K562 (cell line): ENCODE measurements at regions not wholly inside any gene's neighbourhood (a gene's known extent, or its start where the extent isn't known, plus 50 kb on each side); places are given as distances from the start of the nearest gene placed in this dataset.

Experiments used
- ATAC-seq: fragments of 200-7000 bp; cut with Tn5 transposase; 3 replicates; pipeline ENCODE4 v1.9.1; 2020; ENCODE audit warnings: moderate library complexity
- BruUV-seq: library from RNA; stranded (reverse); fragments of 400-500 nt; replicated peaks from 2 replicates; lab custom pipeline; 2021; lab: Mats Ljungman, UMichigan
- CTCF ChIA-PET: fragments of 300-600 bp; formaldehyde crosslinking; extraction: SDS; loops from one replicate; lab custom pipeline; 2021; ENCODE audit warnings: low intra/inter-chr PET ratio; lab: Yijun Ruan, JAX
- POLR2A ChIA-PET: fragments of 300-600, 350-650 bp; sonication (Branson Sonifier 250); formaldehyde crosslinking; extraction: SDS; loops from one replicate; lab custom pipeline; 2021; ENCODE audit warnings: antibody characterized with exemption, inconsistent platforms; lab: Yijun Ruan, JAX
- DNase-seq, 4 experiments: peaks; one replicate each; pipeline versions ENCODE4 v3.0.0 to v3.0.0-alpha.2; 2011 to 2018; ENCODE audit warnings: low spot score in 3 of 4, mixed read lengths in 3 of 4; ENCODE audit errors: extremely low read depth in 1 of 4
- FAIRE-seq: peaks from 2 replicates; lab custom pipeline; 2011; peaks lifted over from hg19 to GRCh38; lab: Jason Lieb, UNC
- H2AFZ ChIP-seq: 2 replicates; pipeline ENCODE4 v1.6.0; 2011; ENCODE audit warnings: low read depth, low read length, control low read depth, inconsistent platforms
- H3K27ac ChIP-seq: fragments of 200-600 bp; 3 replicates; pipeline ENCODE4 v1.8.0; 2011; ENCODE audit warnings: low read depth, mild to moderate bottlenecking, control low read depth, inconsistent platforms, low read length, moderate library complexity, mixed read lengths; ENCODE audit errors: extremely low read depth
- H3K27me3 ChIP-seq, 2 experiments: fragments of 300-600 bp in 1 of 2; 2 replicates in 1 of 2; 3 replicates in 1 of 2; pipeline versions ENCODE4 v1.6.0 to v1.8.0; 2011; ENCODE audit warnings: inconsistent platforms in 2 of 2, low read length in 2 of 2, mild to moderate bottlenecking in 1 of 2, mixed read lengths in 1 of 2, moderate library complexity in 1 of 2; ENCODE audit not compliant: control insufficient read depth in 2 of 2, insufficient read depth in 2 of 2
- H3K36me3 ChIP-seq: fragments of 300-600 bp; 3 replicates; pipeline ENCODE4 v1.8.0; 2011; ENCODE audit warnings: mild to moderate bottlenecking, low read length, inconsistent platforms; ENCODE audit not compliant: control insufficient read depth, insufficient read depth
- H3K4me1 ChIP-seq, 2 experiments: fragments of 200-600 bp in 1 of 2; replicated peaks in 1 of 2; 2 replicates in 1 of 2; 3 replicates in 1 of 2; pipeline versions ENCODE4 v1.5.1 to v1.8.0; 2011; ENCODE audit warnings: inconsistent platforms in 2 of 2, low read length in 2 of 2, mild to moderate bottlenecking in 1 of 2, mixed read lengths in 1 of 2, moderate library complexity in 1 of 2; ENCODE audit not compliant: control insufficient read depth in 2 of 2, insufficient read depth in 2 of 2
- H3K4me2 ChIP-seq: 2 replicates; pipeline ENCODE4 v1.6.1; 2011; ENCODE audit warnings: low read length, control low read depth, inconsistent platforms, mixed read lengths; ENCODE audit not compliant: insufficient read depth
- H3K4me3 ChIP-seq: fragments of 200-600 bp; sonication (generic), shearing (Covaris generic); 2 replicates; pipeline ENCODE4 v1.5.1; 2016; ENCODE audit warnings: control low read depth, inconsistent platforms
- H3K79me2 ChIP-seq: fragments of 200-600 bp; 3 replicates; pipeline ENCODE4 v1.8.0; 2011; ENCODE audit warnings: low read length, inconsistent platforms; ENCODE audit not compliant: control insufficient read depth, insufficient read depth
- H3K9ac ChIP-seq, 2 experiments: 2 replicates each; pipeline versions ENCODE4 v1.6.0 to v1.6.1; 2011; ENCODE audit warnings: low read depth in 2 of 2, low read length in 2 of 2, control low read depth in 1 of 2, inconsistent platforms in 1 of 2, mild to moderate bottlenecking in 1 of 2, mixed read lengths in 1 of 2; ENCODE audit not compliant: insufficient read depth in 1 of 2
- H3K9me1 ChIP-seq: one replicate; pipeline ENCODE4 v1.6.0; 2011; ENCODE audit warnings: inconsistent platforms, mild to moderate bottlenecking, low read length, moderate library complexity; ENCODE audit not compliant: control insufficient read depth, insufficient read depth
- H3K9me3 ChIP-seq: replicated peaks from 2 replicates; pipeline ENCODE4 v1.5.1; 2011; ENCODE audit warnings: low read depth, low read length, inconsistent platforms; ENCODE audit not compliant: control insufficient read depth, insufficient read depth
- H4K20me1 ChIP-seq: replicated peaks from 2 replicates; pipeline ENCODE4 v1.6.1; 2011; ENCODE audit warnings: low read length, inconsistent platforms, mixed read lengths; ENCODE audit not compliant: control insufficient read depth, insufficient read depth
- GTF2E2 ChIP-seq: fragments of 200-800 bp; sonication (Bioruptor generic); IDR thresholded peaks from 2 replicates; pipeline ENCODE4 v1.6.1; 2016; ENCODE audit warnings: missing genetic modification characterization, missing compliant biosample characterization
- KLF16 ChIP-seq: IDR thresholded peaks from 2 replicates; pipeline ENCODE4 v1.6.1; 2016; ENCODE audit warnings: antibody characterized with exemption
- MXI1 ChIP-seq: IDR thresholded peaks from 2 replicates; pipeline ENCODE4 v1.6.1; 2011; ENCODE audit warnings: low read depth, mild to moderate bottlenecking, improper control_type of control experiment, low read length
- PHB ChIP-seq: fragments of 250-450 bp; sonication (Bioruptor Pico); IDR thresholded peaks from 2 replicates; pipeline ENCODE4 v1.5.0; 2021
- POLR2A ChIP-seq: fragments of 450-650 bp; conservative IDR thresholded peaks from 2 replicates; pipeline ENCODE4 v1.6.1; 2016
- RFX5 ChIP-seq: IDR thresholded peaks from 2 replicates; pipeline ENCODE4 v1.6.1; 2011; ENCODE audit warnings: low read depth, mild to moderate bottlenecking, improper control_type of control experiment, low read length
- WGBS: fragments of 100-300 bp; shearing (Covaris generic); methylation state at CpG from one replicate; pipeline ENCODE4 v1.1.6; 2016; ENCODE audit warnings: low coverage, mixed read lengths; ENCODE audit not compliant: insufficient coverage; ENCODE audit errors: missing lambda C conversion rate; 5-methylcytosine and 5-hydroxymethylcytosine counted together
- in situ Hi-C: fragments of 300-500 bp; cut with MboI; formaldehyde crosslinking; loops from 4 replicates; pipeline ENCODE4 v1.15.0; 2018; ENCODE audit warnings: inconsistent platforms, mixed read lengths
- intact Hi-C: fragments of 100-400 bp; cut with micrococcal nuclease; formaldehyde crosslinking; loops from 2 replicates; pipeline ENCODE4 v1.14.2; 2022
- TF ChIP-seq, protein P1 (sequence below), 2 experiments: fragments of 450-650 bp; IDR thresholded peaks; 2 replicates each; pipeline ENCODE4 v1.6.1; 2016

DNA sequence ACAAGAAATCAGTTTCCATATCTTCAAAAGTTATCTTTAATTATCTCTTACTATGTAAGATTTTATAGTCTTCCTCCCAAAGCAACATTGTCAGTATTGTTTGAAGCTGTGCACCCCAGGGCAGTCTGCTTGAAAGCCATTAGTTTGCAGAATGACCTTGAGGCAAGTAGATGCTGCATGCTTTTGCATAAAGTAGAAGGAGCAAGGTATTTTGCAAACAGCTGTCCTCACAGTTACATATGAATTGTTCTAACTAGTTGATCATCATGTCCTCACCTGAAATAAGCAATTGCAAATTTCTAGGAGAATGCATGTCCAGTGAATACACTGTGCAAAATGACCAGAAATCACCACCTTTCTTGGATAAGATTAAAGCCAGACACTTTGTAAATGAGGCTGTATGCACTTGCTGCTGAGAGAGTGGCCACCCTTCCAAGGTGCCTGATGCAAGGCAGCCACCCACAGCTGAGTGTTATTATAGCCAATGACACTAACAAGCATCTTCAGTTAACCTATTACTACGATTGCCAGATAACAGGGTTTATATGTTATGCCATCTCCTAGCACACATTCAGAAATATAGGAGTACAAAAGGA lies 730.0 kb upstream of the TMEM132C start:
- no peak overlapping the region for H3K9ac ChIP-seq
- ATAC-seq (no peak), DNase-seq (no peak), FAIRE-seq (no peak)
- no peaks in the 10 kb centered on the region for H3K9me1 ChIP-seq
- H3K27ac ChIP-seq: no peak overlapping the region
- no peaks in the 10 kb centered on the region for H3K9me3 ChIP-seq
- POLR2A ChIA-PET: no interaction called here
- H3K27me3 ChIP-seq: no peaks in the 10 kb centered on the region
- intact Hi-C loops: no loop called here
- H4K20me1 ChIP-seq: no peaks in the 10 kb centered on the region
- H2AFZ ChIP-seq: no peak overlapping the region
- H3K4me1 ChIP-seq: no peaks in the 10 kb centered on the region
- no peaks in the 10 kb centered on the region for H3K79me2 ChIP-seq
- H3K4me3 ChIP-seq: no peak overlapping the region
- in situ Hi-C loops: no loop called here
- 5% methylated on average over 1 of the region's 1 CpG for WGBS
- CTCF ChIA-PET: no interaction called here
- H3K4me2 ChIP-seq: no peak overlapping the region
- BruUV-seq: no TSS peak
- no peaks in the 10 kb centered on the region for H3K36me3 ChIP-seq
- TF ChIP-seq MXI1 (no peak), KLF16 (no peak), GTF2E2 (tag) (no peak)
- TF ChIP-seq, protein P1, sequence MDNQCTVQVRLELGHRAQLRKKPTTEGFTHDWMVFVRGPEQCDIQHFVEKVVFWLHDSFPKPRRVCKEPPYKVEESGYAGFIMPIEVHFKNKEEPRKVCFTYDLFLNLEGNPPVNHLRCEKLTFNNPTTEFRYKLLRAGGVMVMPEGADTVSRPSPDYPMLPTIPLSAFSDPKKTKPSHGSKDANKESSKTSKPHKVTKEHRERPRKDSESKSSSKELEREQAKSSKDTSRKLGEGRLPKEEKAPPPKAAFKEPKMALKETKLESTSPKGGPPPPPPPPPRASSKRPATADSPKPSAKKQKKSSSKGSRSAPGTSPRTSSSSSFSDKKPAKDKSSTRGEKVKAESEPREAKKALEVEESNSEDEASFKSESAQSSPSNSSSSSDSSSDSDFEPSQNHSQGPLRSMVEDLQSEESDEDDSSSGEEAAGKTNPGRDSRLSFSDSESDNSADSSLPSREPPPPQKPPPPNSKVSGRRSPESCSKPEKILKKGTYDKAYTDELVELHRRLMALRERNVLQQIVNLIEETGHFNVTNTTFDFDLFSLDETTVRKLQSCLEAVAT (IDR thresholded peaks at IDR 0.05): no peak

DNA sequence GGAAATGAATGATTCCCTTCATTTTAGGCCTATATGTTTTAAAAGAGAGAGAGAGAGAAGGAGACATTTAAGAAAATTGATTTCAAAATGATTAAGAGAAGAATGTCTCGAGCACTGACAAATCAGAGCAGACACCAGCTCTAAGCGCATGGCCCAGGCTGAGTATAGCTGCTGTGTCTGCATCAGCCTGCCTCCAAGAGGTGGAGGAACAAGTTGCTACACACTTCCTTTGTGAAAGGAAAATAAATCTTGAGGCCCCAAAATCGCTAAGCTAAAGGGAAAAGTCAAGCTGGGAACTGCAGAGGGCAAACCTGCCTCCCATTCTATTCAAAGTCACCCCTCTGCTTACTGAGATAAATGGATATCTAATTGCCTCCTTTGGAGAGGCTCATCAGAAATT lies 728.7 kb upstream of the TMEM132C start:
- no peaks in the 10 kb centered on the region for H3K79me2 ChIP-seq
- no peak for FAIRE-seq
- H3K27me3 ChIP-seq: no peaks in the 10 kb centered on the region
- CTCF ChIA-PET: no interaction called here
- H3K9ac ChIP-seq: no peak overlapping the region
- POLR2A ChIA-PET: no interaction called here
- ATAC-seq: no peak
- in situ Hi-C loops (no loop called here), intact Hi-C loops (no loop called here)
- no peak for DNase-seq
- no peak overlapping the region for H3K27ac ChIP-seq
- no peaks in the 10 kb centered on the region for H3K4me1 ChIP-seq
- H3K4me3 ChIP-seq: no peak overlapping the region
- no peaks in the 10 kb centered on the region for H3K36me3 ChIP-seq
- no peaks in the 10 kb centered on the region for H4K20me1 ChIP-seq
- H3K9me3 ChIP-seq: no peaks in the 10 kb centered on the region
- H3K4me2 ChIP-seq: no peak overlapping the region
- H3K9me1 ChIP-seq: no peaks in the 10 kb centered on the region
- H2AFZ ChIP-seq: no peak overlapping the region
- WGBS: 13% methylated on average over 3 of the region's 3 CpGs
- BruUV-seq: no TSS peak
- TF ChIP-seq RFX5: no peak
- TF ChIP-seq PHB (CRISPR knock-in tag): no peak
- no peak for TF ChIP-seq POLR2A
